22Rv1 (cell line): ENCODE measurements at regions not wholly inside any gene's neighbourhood (a gene's known extent, or its start where the extent isn't known, plus 50 kb on each side); places are given as distances from the start of the nearest gene placed in this dataset.
A peak's percentile ranks its signal among the peaks of the same experiment; 100 is the strongest.
"Not testable (repeated sequence)": the region's sequence is repeated elsewhere in the genome, so short reads cannot be mapped to it uniquely, and the experiment has no call there.

Experiments
- H3K27ac ChIP-seq: fragments of 450-650 bp; 2 replicates; pipeline ENCODE4 v1.5.1; 2017
- ZFX ChIP-seq: fragments of 450-650 bp; IDR thresholded peaks from 2 replicates; pipeline ENCODE4 v1.6.1; 2017; ENCODE audit warnings: antibody characterized with exemption, borderline replicate concordance
- TF ChIP-seq, protein P1 (sequence below): fragments of 450-650 bp; IDR thresholded peaks from 2 replicates; pipeline ENCODE4 v1.5.1; 2017; ENCODE audit warnings: mild to moderate bottlenecking

DNA sequence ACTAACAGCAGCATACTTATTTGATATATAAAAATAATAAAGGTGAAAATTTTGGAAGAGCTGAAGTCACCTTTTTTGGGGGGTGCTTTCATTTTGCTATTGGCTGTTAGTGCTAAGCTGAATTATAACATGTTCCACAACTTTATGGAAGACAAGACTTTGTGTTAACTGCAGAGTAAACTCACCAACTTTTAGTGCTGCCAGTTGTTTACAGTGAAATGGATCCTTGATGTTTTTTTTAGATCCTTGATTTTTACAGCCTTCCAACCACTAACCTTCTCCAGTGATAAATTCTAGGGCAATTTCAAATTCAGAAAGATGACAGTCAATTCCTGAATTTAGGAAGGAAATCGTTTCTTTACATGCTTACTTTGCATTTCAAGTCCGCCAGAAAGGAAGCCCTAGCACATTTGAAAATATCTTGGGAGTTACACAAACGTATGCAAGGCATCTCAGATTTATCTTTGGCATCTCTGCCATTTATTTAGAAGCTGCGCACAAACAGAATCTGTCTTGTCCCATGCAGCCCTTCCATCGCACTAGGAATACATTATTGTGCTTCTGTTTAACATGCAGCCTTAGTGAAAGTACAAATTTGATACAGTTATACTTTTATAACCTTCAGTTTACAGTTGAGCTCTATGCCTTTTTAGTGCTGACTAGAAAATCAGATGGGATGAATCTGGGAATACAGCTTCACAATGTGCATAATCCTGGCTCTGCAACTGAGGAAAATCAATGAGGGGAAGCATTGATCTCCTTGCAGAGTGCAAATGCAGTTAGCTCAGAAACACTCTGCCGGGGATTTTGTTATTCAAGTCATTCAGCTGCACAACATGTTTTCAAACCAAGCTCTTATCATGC lies 142.4 kb upstream of the ZNF608 start:
- H3K27ac ChIP-seq = peak overlapping the region; percentile 70
- no peak for TF ChIP-seq ZFX
- TF ChIP-seq, protein P1, sequence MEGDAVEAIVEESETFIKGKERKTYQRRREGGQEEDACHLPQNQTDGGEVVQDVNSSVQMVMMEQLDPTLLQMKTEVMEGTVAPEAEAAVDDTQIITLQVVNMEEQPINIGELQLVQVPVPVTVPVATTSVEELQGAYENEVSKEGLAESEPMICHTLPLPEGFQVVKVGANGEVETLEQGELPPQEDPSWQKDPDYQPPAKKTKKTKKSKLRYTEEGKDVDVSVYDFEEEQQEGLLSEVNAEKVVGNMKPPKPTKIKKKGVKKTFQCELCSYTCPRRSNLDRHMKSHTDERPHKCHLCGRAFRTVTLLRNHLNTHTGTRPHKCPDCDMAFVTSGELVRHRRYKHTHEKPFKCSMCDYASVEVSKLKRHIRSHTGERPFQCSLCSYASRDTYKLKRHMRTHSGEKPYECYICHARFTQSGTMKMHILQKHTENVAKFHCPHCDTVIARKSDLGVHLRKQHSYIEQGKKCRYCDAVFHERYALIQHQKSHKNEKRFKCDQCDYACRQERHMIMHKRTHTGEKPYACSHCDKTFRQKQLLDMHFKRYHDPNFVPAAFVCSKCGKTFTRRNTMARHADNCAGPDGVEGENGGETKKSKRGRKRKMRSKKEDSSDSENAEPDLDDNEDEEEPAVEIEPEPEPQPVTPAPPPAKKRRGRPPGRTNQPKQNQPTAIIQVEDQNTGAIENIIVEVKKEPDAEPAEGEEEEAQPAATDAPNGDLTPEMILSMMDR = no peak

DNA sequence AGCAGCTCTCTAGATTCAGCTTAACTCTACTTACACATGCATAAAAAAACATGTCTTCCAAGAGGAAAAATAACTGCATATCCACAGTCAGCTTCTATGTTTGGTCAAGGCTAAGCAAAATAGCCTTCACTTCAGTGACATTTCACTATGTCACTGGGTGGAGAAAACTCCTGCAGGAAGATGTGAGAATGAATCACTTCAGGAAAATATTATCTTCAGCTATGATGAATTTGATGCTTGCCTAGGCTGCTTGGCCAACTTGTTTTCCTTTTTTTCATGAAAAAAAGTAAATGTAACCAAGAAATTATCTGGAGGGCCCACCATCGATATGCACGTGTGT lies 143.0 kb upstream of the ZNF608 start:
- H3K27ac ChIP-seq = peak overlapping the region; percentile 70
- TF ChIP-seq, protein P1 = no peak
- TF ChIP-seq ZFX = no peak

DNA sequence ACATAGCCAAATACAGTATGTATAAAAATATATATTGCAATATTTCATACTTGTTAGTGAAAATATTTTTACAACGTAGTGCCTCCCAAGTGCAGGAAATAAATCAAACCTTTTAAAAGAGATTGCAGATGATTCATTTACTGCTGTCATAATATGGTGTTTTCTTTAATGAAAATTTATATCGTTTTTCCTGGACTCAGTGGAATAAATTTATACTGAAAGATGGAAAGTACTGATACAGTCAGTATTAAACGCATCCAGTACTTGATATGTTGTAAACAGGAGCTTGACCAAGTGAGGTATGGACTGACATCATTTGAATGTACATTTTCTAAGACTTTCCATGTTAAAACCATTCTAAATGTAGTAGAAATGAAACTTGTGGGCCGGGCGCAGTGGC lies 143.4 kb upstream of the ZNF608 start:
- TF ChIP-seq ZFX = no peak
- TF ChIP-seq, protein P1 = no peak
- H3K27ac ChIP-seq = no peak overlapping the region

GRCh38 chr5:124890442-124890841 lies 144.0 kb upstream of the ZNF608 start:
- H3K27ac ChIP-seq = not testable (repeated sequence)

DNA sequence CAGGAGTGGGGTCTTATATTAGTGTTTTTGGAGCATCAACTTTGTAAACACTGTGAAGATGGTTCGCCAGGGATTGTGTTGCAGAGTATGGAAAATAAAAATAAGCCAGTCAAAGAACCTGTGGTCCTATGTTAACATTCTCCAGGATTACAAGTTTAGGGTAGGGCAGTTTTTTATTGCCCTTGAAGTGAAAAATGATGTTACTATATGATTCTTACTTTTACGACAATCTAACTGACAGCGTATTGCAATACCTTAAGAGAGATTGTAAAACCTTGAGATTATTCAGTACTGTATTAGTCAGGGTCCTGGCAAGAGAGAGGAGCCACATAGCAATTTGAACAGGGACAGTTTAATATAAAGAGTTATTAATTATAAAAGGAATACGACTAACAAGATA lies 144.7 kb upstream of the ZNF608 start:
- TF ChIP-seq ZFX = no peak
- TF ChIP-seq, protein P1 = no peak
- no peak overlapping the region for H3K27ac ChIP-seq

GRCh38 chr5:124892185-124892848 lies 145.9 kb upstream of the ZNF608 start:
- no peak overlapping the region for H3K27ac ChIP-seq
- TF ChIP-seq, protein P1 = no peak
- TF ChIP-seq ZFX = no peak

DNA sequence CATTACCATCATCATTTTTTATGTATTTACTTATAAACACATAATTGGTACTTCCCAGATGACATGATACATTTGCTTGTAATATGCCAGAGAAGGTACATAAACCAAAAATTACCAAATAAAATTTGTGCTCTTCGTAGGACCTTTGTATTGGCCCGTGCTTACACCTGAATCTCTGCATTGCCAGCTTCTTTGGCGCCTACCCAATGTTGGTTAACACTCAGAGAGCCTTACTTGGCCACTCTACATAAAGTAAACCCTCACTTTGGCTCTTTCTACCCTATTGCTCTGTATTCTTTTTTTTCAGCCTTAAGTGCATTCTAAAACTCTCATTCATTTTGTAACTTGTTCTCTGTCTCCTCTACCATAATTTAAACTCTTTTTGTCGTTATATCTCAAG lies 148.1 kb upstream of the ZNF608 start:
- no peak overlapping the region for H3K27ac ChIP-seq
- TF ChIP-seq, protein P1 = no peak
- TF ChIP-seq ZFX = no peak
